ENCODE measurements at regions not wholly inside any gene's neighbourhood (a gene's known extent, or its start where the extent isn't known, plus 50 kb on each side); places are given as distances from the start of the nearest gene placed in this dataset.

DNA sequence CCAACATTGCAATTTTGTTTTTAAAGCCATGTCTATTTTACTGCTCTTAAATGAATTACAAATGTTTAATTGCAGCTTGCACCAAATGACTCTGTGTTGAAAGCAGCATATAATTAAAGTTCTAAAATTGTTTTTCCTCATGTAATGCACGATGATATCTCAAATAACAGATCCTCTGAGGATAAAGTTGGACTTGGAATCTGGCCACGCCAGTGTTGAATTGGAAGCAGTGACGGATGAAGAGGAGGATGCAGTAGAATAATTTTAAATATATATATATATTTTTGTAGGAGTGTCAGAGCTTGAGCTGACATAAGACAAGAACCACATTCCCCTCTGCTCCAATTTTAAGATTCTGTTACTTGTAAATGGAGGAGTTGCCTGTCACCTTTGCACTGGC is 406.6 kb upstream of the DPPA4 start:
- TF ChIP-seq, protein P1, sequence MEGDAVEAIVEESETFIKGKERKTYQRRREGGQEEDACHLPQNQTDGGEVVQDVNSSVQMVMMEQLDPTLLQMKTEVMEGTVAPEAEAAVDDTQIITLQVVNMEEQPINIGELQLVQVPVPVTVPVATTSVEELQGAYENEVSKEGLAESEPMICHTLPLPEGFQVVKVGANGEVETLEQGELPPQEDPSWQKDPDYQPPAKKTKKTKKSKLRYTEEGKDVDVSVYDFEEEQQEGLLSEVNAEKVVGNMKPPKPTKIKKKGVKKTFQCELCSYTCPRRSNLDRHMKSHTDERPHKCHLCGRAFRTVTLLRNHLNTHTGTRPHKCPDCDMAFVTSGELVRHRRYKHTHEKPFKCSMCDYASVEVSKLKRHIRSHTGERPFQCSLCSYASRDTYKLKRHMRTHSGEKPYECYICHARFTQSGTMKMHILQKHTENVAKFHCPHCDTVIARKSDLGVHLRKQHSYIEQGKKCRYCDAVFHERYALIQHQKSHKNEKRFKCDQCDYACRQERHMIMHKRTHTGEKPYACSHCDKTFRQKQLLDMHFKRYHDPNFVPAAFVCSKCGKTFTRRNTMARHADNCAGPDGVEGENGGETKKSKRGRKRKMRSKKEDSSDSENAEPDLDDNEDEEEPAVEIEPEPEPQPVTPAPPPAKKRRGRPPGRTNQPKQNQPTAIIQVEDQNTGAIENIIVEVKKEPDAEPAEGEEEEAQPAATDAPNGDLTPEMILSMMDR (conservative IDR thresholded peaks at IDR 0.05), result no peak
- WGBS, 2 experiments (ENCODE audit: insufficient coverage in 1 of 2, insufficient read length in 1 of 2), result 90 to 96% methylated on average over 1 to 2 of the region's 3 CpGs

DNA sequence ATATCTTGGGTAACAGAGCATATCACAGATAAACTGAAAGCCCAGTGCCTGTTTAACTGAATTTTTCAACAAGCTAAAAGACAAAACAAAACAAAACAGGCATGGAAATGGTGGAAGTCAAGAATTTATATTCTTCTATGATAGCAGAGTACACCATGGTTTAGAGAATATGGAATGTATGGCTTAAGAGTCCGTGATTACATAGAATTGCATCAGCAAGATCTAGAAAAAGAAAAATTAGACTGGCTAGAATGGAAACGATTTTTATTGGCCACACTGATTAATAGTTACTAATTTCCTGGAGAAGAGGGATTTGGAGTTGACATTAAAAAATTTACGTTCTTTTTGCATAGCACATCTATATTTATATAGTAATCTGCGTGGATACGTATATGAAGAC is 435.2 kb upstream of the DPPA4 start:
- no peak for DNase-seq
- H3K27me3 ChIP-seq (ENCODE audit: control insufficient read depth, insufficient read depth, low read length, poor library complexity, severe bottlenecking), result no peaks in the 10 kb centered on the region
- Mint-ChIP-seq H3K36me3 (ENCODE audit: low read depth) (no peaks in the 10 kb centered on the region), H3K27me3 (ENCODE audit: insufficient read depth) (no peaks in the 10 kb centered on the region), H3K4me1 (no peaks in the 10 kb centered on the region), H3K4me3 (no peak overlapping the region), H3K9me3 (no peaks in the 10 kb centered on the region), H3K27ac (no peak overlapping the region)
- H3K9me3 ChIP-seq (ENCODE audit: control insufficient read depth, low read length), result no peaks in the 10 kb centered on the region
- no peaks in the 10 kb centered on the region for H3K4me1 ChIP-seq (ENCODE audit: control insufficient read depth, insufficient read depth, low read length)
- no peak overlapping the region for H3K4me3 ChIP-seq (ENCODE audit: low read length)
- H3K36me3 ChIP-seq (ENCODE audit: control insufficient read depth, insufficient read depth, low read length), result no peaks in the 10 kb centered on the region
- no peak overlapping the region for H3K9ac ChIP-seq (ENCODE audit: extremely low read depth, low read length, poor library complexity, severe bottlenecking)
- TF ChIP-seq, protein P1 (conservative IDR thresholded peaks at IDR 0.05), result no peak
- no peak overlapping the region for H3K27ac ChIP-seq (ENCODE audit: low read depth, low read length)
- 89 to 93% methylated on average over 4 of the region's 5 CpGs for whole genome bisulfite sequencing, 2 experiments (ENCODE audit: insufficient coverage in 1 of 2, insufficient read length in 1 of 2)

More for the DNA sequence above, 406.6 kb upstream of the DPPA4 start:
- H3K4me1 Mint-ChIP-seq, result peaks cover 20% of the 10 kb centered on the region
- Histone ChIP-seq H3K4me3 (ENCODE audit: low read length) (no peak overlapping the region), H3K27me3 (ENCODE audit: control insufficient read depth, insufficient read depth, low read length, poor library complexity, severe bottlenecking) (no peaks in the 10 kb centered on the region), H3K36me3 (ENCODE audit: control insufficient read depth, insufficient read depth, low read length) (no peaks in the 10 kb centered on the region), H3K9ac (ENCODE audit: extremely low read depth, low read length, poor library complexity, severe bottlenecking) (no peak overlapping the region), H3K9me3 (ENCODE audit: control insufficient read depth, low read length) (peaks cover 7% of the 10 kb centered on the region), H3K4me1 (ENCODE audit: control insufficient read depth, insufficient read depth, low read length) (no peaks in the 10 kb centered on the region), H3K27ac (ENCODE audit: low read depth, low read length) (no peak overlapping the region)
- H3K9me3 Mint-ChIP-seq, result peaks cover 8% of the 10 kb centered on the region
- DNase-seq, result no peak
- H3K4me3 Mint-ChIP-seq, result no peak overlapping the region
- H3K36me3 Mint-ChIP-seq (ENCODE audit: low read depth), result no peaks in the 10 kb centered on the region
- H3K27me3 Mint-ChIP-seq (ENCODE audit: insufficient read depth), result no peaks in the 10 kb centered on the region
- no peak overlapping the region for H3K27ac Mint-ChIP-seq

DNA sequence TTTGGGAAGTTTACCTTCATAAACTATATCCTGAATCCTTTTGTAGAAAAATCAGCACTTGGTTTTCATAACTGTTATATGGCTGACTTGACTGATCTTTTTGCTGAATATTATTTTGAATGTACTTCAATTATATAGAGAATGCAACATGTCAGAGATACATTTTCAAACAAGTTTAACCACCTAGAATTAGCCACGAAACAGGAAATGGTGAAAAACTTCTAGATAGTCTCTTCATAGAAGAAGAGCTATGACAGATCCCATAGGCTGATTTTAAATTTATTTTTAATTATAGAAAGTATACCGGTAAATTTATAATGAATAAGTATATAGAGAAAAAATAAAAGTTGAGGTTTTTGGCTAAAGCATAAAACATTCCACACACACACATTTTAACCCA is 436.8 kb upstream of the DPPA4 start:
- no peaks in the 10 kb centered on the region for H3K36me3 ChIP-seq (ENCODE audit: control insufficient read depth, insufficient read depth, low read length)
- H3K4me1 ChIP-seq (ENCODE audit: control insufficient read depth, insufficient read depth, low read length), result no peaks in the 10 kb centered on the region
- Mint-ChIP-seq H3K27ac (no peak overlapping the region), H3K4me1 (no peaks in the 10 kb centered on the region), H3K27me3 (ENCODE audit: insufficient read depth) (no peaks in the 10 kb centered on the region), H3K9me3 (peaks cover 6% of the 10 kb centered on the region), H3K36me3 (ENCODE audit: low read depth) (no peaks in the 10 kb centered on the region), H3K4me3 (no peak overlapping the region)
- TF ChIP-seq, protein P1 (conservative IDR thresholded peaks at IDR 0.05), result no peak
- no peak for DNase-seq
- H3K27ac ChIP-seq (ENCODE audit: low read depth, low read length), result no peak overlapping the region
- peaks cover 9% of the 10 kb centered on the region for H3K9me3 ChIP-seq (ENCODE audit: control insufficient read depth, low read length)
- no peak overlapping the region for H3K4me3 ChIP-seq (ENCODE audit: low read length)
- no peaks in the 10 kb centered on the region for H3K27me3 ChIP-seq (ENCODE audit: control insufficient read depth, insufficient read depth, low read length, poor library complexity, severe bottlenecking)
- no peak overlapping the region for H3K9ac ChIP-seq (ENCODE audit: extremely low read depth, low read length, poor library complexity, severe bottlenecking)
- WGBS, 2 experiments (ENCODE audit: insufficient coverage in 1 of 2, insufficient read length in 1 of 2), result 75% methylated on average over 1 of the region's 2 CpGs; no CpG with 5 or more reads in 1 of the 2 experiments

Measured in endodermal cell (in vitro differentiated cells).